GM18867 (cell line): ENCODE measurements at regions not wholly inside any gene's neighbourhood (a gene's known extent, or its start where the extent isn't known, plus 50 kb on each side); places are given as distances from the start of the nearest gene placed in this dataset.
"Not testable (repeated sequence)": the region's sequence is repeated elsewhere in the genome, so short reads cannot be mapped to it uniquely, and the experiment has no call there.

Experiments
- ATAC-seq: cut with Tn5 transposase; IDR thresholded peaks from one replicate; pipeline ENCODE4 v1.9.1; 2021; ENCODE audit warnings: mild to moderate bottlenecking, moderate library complexity; ENCODE audit not compliant: unreplicated experiment

DNA sequence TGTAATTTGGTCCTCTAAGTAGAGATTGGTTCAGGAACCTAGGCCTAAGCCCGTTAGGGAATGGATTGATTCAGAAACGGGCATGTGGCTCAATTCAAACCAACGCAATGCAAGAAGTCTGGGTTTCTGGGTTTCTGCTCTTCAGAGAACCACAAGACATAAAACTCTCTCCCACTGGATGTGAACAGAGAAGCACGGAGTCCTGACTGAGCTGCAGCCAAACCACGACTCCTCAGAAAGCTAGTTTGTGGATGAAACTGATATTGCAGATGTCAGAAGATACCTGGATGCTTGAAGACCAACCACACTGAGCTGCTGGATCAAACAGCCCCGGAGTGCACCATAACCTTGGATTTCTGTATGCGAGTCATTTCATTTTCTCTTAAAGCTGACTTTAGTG is 50.0 kb downstream of the SOD2 start:
- no peak for ATAC-seq

DNA sequence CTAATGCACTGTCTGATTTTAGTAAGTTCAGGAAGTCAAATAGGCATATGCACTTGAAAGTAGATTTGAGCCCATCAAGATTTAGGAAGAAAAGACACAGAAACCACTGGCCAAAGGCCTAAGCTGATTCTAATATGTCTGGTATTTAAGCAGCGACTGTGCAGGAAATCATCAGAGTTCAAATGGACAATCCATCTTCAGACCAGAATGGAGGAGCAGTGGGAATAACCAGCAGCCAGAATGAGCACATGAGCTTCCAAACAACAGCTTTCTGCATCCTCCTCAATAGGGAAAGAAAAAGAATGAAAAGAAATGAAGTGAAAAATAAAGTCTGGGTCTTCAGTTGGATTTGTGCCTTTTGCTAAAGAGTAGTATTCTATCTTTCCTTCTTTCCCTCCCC is 50.6 kb downstream of the SOD2 start:
- no peak for ATAC-seq

DNA sequence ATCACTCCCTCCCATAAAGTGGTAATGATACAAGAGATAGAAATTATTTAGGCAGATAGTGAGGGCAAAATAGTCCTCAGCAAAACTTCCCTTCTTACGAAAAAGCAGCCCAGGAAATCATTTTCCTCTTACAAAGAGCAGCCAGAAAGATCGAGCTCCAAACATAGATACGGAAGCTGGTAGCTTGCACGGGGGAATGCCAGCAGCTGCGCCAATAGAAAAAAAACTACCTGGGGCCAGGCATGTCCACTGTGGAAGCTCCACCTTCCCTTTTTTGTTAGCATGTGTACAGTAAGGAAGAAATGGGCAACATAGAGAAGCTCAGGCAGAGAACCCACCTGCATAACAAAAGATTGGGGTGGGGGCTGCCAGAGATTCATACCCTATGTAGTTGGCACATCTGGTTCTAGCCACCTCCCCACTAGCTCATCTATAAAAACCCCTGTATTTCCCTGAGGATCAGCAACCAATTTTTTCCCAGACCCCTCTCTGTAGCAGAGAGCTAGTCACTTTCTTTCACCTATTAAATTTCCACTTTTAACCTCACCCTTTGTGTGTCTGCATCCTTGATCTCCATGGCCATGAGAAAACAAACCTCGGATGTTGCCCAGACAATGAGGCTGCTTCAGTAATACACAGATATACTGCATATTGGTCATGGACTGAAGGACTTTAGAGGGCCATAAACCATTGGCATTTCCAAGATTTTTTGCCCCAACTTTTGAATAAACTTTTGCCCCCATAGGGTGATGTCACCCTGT is 52.1 kb downstream of the SOD2 start:
- ATAC-seq = no peak

DNA sequence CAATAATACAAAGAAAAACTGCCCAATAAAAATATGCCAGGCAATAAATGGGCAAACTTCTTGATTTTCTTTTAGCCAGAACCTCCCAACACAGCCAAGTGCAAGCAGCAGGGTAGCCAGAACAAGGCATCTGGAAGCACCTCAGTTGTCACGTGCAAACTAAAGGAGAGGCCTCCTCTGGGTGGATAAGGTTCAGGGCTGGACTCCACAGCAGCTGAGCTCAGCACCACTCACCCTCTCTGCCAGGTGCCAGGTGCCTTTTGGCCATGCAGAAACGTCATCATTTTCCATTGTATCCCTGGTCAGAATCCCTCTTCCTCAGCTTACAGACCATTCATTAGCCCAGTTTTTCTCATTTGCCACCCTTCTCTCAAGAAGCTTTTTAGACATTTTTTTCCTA is 52.7 kb downstream of the SOD2 start:
- no peak for ATAC-seq

DNA sequence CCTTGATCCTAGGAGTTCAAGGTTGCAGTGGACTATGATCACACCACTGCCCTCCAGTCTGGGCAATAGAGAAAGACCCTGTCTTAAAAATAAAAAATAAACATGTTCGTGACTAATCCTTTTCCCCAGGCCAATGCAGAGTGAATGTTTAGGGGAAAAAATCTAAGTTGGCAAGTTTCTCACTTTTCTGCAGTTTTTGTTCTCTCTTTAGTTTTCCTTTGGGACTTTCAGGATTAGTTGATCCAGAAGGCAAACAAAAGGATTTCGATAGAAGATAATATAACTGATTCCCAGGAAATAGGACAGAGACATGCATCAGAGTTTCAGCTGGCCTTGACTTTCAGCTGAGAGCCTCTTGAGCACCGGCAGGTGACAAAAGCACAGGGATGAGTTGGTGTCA is 53.3 kb downstream of the SOD2 start:
- ATAC-seq = no peak

DNA sequence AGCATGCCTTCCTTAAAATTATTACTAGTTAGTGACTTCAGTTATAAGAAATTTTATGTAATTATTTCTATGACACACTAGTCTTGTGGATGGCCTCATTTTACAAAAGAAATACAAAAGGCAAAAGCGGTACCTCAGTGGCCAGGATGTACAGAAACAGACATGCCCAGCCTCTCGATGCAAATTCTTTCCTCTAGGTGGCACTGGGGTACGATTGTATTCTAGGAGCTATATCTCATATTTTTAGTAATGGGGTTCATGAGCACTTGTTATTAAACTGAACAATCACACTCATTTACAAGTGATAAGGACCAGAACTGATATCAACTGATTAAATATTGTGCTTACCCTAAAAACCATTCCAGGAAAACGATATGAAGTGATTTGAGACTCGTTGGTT is 59.8 kb downstream of the SOD2 start:
- ATAC-seq = no peak

DNA sequence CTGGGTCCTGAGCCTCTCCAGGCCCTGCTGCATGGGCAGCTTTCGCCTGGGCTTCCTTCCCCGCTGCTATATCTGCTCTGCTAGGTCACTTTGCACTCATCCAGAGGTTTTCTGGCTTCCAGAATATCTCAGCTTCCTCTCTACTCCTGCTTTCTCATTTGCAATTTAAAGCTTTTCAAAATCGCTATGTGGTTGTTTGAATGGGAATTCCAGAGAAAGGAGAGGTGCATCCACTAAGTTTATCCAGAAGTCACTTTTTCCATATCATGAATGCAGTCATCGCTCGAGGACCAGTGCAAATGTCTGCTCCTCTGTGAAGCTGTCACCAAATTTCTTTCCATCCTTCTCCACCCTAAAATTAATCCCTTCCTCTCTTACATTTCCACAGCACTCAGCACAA is 61.2 kb downstream of the SOD2 start:
- ATAC-seq = no peak

DNA sequence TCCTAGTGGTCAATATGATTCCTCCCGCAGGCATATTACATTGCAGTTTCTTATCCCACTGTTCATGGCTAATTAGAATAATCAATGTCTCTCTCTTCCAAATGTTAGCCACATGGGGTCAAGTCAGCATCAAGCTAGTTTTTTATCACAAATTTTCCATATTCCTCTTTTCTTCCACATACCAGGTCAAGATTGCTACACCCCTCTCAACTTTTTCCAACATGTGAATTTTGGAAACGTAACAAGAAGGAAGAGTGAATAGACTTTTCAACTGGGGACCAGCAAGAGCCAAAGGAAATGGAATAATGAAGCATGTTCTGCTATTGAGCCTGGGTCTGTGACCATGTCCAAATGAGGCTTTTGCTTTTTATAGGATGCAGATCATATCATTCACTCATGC is 65.1 kb downstream of the SOD2 start:
- ATAC-seq = no peak

DNA sequence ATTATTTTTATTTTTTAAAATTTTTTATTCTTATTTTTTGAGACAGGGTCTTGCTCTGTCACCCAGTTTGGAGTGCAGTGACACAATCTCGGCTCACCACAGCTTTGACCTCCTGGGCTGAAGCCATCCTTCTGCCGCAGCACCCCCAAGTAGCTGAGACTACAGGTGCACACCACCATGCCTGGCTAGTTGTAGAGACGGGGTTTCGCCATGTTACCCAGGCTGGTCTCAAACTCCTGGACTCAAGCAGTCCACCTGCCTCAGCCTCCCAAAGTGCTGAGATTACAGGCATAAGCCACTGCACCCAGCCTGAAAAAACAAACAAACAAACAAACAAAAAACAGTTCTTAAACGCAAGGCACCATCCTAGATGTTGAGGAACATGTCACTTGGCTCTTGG is 66.5 kb downstream of the SOD2 start:
- ATAC-seq = not testable (repeated sequence)

DNA sequence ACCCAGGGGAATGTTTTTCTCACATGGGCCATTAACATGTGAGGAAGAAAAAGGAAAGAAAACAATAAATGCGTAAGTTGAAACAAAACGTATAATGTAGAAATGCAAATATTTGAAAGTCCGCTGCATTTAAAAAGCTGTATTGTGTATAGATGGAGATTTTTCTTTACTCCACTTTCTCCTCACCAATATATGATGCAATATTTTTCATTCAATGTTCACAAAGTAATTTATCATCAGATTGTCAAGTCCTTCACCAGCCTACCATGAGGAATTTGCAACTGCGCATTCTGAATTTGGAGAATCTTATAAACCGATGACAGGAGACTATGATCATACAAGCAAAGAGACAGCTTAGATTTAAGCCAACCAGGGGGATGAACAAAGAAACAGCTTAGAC is 69.9 kb downstream of the SOD2 start:
- ATAC-seq = no peak

DNA sequence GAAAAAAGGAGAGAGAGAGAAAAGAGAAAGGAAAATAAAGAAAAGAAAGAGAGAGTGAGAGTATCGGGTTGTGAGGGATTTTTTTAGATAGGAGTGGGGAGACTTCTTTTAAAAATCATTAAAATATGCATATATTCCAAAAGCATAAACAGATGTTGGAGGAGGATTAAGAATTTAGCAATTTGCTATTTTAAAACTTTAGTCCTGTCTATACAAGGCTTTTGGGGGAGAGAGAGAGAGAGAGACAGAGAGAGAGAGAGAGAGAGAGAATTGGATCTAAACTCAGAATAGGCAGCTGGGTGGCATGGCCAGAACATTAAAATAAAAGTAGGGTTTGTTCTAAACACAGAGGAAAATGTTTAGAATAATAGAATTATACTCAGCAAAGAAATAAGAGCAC is 72.1 kb downstream of the SOD2 start:
- no peak for ATAC-seq

DNA sequence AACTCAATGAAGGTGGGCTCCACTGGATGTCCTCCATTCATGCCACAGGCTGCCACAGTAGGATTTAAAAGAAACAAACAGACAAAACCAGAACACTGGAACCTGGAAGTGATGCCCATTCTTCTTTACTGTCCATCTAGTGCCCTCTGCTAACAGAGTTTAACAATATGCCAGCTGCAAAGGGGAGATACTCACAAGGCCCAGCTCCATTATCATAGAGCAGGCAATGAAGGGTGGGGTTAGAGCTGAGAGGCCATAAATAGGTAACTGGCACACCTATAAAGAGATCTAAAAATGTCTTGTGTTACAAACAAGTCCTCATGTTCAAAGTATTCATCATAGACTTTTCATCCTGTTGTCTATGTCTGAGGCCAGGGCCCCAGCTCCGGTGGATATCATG is 75.6 kb downstream of the SOD2 start:
- no peak for ATAC-seq

DNA sequence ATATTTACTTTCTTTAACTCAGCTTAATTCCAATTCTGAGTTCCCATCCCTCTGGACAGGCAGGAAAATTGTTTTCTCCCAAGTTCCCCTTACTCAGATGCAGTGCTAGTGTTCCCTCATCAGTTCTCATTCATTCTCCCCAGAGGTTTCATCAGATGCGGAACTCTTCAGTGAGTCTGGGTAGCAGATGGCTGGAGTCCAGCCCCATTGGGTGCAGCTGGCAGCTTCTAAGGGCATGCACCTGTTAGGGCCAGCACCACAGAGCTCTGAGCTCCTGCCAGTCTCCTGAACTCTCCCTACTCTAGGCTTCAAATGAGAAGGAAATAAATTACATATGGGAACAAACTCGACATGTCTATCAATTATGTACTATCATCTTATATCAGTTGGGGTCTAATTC is 76.6 kb downstream of the SOD2 start:
- no peak for ATAC-seq

DNA sequence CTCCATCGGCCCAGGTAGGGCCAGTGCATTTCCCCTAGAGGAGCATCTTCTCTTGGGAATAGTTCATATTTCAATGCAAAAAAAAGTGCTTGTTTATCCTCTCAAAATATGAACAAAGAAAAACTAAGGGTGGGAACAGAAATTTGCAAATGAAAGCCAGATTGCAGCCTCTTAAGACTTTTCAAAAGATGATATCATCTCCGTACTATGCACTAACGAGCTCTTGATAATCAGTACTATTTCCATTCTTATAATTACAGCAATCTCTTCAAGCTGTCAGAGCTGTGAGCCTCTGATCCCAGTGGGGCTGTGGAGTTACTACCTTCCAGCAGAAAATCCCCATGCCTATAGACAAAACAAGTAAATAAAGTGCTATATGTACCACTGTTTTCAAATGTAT is 77.1 kb downstream of the SOD2 start:
- ATAC-seq = no peak

DNA sequence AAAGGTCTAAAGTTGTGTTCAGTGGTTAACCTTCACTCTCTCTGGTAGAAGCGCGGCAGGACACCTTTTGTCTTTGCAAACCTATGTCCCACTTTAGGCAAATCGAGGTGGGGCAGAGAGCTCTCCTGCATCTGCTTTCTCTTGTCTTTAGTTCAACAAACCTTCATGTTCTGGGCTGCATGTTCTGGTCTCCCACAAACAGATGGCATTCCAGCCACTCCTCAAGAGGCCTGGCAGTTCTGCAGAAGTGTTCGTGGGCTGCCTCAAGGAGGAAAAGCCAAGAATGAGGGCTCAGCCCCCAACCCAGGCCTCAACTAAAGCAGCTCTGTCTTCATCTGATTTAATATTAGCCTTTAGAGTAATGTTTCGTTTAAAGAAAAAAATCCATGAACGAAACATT is 82.2 kb downstream of the SOD2 start:
- ATAC-seq = no peak

DNA sequence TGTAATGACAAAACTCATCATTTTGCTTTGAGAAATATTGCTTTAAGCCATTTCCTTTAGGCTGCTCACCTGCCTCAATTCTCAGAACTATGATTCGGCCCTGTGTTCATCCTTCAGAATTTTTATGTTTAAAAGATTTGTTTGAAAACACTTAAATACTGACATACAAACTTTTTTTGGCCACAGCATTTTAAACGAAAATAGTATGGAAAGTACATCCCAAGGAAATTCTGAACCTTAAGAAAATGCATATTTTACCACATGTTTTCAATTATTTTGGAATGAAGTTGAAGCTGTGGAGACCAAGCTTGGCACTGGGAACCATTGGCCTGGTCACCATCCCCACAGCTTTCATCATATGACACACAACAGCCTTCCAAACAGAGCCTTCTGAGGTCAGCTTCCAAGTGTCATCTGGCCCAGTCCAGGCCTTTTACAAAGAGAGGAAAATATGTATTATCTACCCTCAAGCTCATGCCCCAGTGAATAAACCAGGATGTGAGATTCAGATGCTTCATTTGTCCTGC is 83.3 kb downstream of the SOD2 start:
- no peak for ATAC-seq

DNA sequence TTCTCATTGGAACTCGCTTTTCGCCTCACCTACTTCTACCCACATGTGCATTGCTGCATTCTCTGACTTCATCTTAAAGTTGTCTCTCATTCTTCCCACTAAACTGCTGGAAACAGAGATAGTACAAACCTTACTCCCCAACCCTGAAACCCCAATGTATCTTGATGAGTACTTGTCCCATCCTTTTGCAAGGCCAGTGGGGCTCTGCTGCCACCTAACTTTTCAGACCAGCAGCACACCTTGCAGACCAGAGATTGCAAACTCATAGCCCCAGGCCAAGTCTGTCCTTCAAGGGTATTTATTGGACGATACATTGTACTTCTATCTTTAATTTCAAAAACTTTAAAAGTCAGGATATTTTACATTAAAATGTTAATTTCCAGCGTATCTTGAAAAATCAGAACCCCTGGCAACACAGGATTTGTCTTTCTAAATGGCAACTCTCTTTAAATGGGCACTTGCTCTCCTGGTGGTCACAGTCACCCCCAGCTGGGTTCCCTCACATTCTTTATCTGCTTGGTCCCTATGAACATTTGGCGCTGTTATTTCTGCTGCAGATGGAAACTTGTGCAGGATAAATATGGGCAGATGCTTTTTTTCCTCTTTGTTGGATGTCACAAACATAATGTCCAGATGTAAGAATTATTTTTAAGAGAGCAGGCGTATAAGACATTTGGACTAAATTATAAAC is 83.9 kb downstream of the SOD2 start:
- no peak for ATAC-seq

DNA sequence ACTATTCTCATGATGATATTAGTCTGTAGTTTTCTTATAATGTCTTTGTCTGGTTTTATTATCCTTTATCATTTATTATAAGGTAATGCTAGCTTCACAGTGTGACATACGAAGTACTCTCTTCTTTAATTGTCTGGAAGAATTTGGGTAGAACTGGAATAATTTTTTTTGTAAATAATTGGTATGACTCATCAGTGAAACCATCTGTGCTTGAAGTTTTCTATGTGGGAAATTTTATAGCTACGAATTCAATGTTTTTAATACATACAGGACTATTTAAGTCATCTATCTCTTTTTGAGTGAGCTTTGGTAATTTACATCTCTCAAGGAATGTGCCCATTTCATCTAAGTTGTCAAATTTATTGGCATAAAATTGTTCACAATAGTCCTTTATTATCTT is 86.3 kb downstream of the SOD2 start:
- no peak for ATAC-seq

DNA sequence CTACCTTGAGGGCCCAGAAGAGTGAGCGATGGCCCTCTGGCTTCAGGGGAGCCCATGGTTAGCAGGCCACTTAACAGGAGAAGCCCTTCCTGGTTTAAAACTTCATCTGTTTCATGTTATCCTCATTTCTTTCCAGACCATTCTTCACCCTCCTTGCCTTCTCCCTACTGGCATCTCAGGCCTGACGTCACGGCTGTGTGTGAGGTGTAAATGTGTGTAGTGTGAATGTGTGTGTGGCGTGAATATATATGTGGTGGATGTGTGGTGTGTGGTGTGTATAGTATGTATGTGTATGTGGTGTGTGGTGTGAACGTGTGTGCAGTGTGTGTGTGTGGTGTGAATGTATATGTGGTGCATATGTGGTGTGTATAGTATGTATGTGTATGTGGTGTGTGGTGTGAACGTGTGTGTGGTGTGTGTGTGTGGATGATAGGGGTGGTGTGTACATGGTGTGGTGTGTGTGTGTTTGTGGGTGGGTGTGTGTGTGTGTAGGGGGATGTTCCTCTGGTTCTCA is 88.5 kb downstream of the SOD2 start:
- no peak for ATAC-seq

DNA sequence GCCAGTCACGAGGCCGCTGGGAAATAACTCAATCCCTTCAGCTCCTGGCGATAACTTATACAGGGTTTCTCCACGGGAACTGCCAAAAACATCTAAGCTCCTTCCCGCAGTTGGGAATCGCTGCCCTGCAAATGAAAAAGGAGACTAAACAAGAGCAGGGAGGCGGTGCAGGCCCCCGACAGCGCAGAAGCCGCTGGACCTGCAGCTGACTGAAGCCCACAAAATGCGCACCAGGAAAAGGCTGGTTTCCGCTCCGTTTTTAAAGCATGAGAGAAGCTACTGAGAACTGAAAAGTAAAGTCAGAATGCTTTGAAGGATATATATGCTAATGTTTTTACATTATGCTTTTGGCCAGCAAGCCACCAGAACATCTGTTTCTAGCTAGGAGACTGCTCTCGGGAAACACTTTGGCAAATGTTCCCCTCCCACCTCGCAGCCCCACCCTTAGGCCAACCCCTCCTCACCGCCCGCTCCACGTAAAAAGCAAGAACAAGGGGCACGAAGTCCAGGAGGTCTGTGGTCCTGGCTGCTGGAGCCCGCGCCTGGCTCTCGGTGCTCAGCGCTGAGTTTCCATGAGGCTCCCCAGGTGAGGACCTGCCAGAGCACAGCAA is 90.5 kb downstream of the SOD2 start:
- ATAC-seq = no peak

DNA sequence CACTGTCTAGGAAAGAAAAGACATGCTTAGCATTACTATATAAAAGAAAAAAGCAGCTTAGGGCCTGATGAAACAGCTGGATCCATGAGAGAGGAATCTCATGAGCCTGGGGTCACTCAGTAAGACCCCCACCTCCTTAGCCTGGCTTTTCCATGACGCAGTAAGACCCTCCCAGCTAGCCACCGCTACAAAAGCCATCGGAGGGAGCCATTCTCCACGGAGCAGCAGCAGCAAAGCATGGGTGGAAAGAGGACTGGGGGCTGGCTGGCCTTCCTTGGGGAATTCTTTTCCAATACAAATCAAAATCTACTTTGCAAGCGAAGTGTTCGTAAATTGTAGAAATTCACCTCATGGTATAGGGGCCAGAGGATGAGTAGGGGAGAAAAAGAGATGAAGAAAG is 91.8 kb downstream of the SOD2 start:
- no peak for ATAC-seq

DNA sequence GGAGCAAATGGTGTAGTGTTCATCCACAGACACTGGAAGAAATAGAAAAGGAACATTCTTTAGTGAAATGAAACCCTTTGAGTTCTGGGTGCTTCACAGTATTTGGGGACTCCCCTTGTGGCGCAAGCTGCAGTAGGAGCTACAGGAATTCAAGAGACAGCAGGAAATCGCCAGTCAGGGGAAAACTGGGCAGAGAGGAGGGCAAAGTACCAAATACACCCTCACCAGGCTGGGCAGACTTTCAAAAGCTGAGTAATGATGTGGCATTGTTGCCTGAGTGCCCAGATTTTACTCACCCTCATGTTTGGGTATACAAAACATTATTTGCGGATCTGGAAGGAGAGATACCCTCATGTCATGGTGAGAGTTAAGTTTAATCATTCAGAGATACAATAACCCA is 97.9 kb downstream of the SOD2 start:
- ATAC-seq = no peak
